Trophoblast cell (in vitro differentiated cells and primary cell): ENCODE measurements at regions not wholly inside any gene's neighbourhood (a gene's known extent, or its start where the extent isn't known, plus 50 kb on each side); places are given as distances from the start of the nearest gene placed in this dataset.

Experiments used
- DNase-seq, 2 donors: peaks; one replicate each; pipeline ENCODE4 v3.0.0-alpha.2; 2016
- H2AFZ ChIP-seq: 2 replicates; pipeline ENCODE4 v1.6.1; 2013; ENCODE audit warnings: low read length, moderate library complexity, mild to moderate bottlenecking; ENCODE audit not compliant: insufficient read depth, poor library complexity
- H2AK5ac ChIP-seq: 2 replicates; pipeline ENCODE4 v1.6.1; 2013; ENCODE audit warnings: mild to moderate bottlenecking, low read length
- H2BK120ac ChIP-seq: 2 replicates; pipeline ENCODE4 v1.6.1; 2013; ENCODE audit warnings: low read length, mild to moderate bottlenecking, moderate library complexity; ENCODE audit not compliant: insufficient read depth, poor library complexity
- H2BK12ac ChIP-seq: 2 replicates; pipeline ENCODE4 v1.6.1; 2013; ENCODE audit warnings: mild to moderate bottlenecking, low read length, moderate library complexity
- H2BK5ac ChIP-seq: 2 replicates; pipeline ENCODE4 v1.6.1; 2013; ENCODE audit warnings: low read length, low read depth, moderate library complexity, mild to moderate bottlenecking; ENCODE audit not compliant: poor library complexity
- H3K14ac ChIP-seq: 2 replicates; pipeline ENCODE4 v1.6.1; 2013; ENCODE audit warnings: mild to moderate bottlenecking, low read length
- H3K18ac ChIP-seq: 2 replicates; pipeline ENCODE4 v1.6.1; 2013; ENCODE audit warnings: mild to moderate bottlenecking, low read length
- H3K23ac ChIP-seq: 2 replicates; pipeline ENCODE4 v1.6.1; 2013; ENCODE audit warnings: low read length
- H3K27ac ChIP-seq: 2 replicates; pipeline ENCODE4 v1.5.1; 2013; ENCODE audit warnings: low read depth, mild to moderate bottlenecking, inconsistent platforms, low read length, moderate library complexity
- H3K27me3 ChIP-seq: 2 replicates; pipeline ENCODE4 v1.6.1; 2013; ENCODE audit warnings: inconsistent platforms, mild to moderate bottlenecking, low read length, moderate library complexity; ENCODE audit not compliant: insufficient read depth
- H3K36me3 ChIP-seq, 2 experiments: 1 replicate in 1 of 2; 2 replicates in 1 of 2; pipeline ENCODE4 v1.6.1; 2013; ENCODE audit warnings: low read length in 2 of 2, mild to moderate bottlenecking in 2 of 2, moderate library complexity in 1 of 2; ENCODE audit not compliant: insufficient read depth in 2 of 2, control insufficient read depth in 1 of 2
- H3K4ac ChIP-seq: 2 replicates; pipeline ENCODE4 v1.6.1; 2013; ENCODE audit warnings: low read depth, mild to moderate bottlenecking, low read length, moderate library complexity
- H3K4me1 ChIP-seq, 2 experiments: 1 replicate in 1 of 2; 2 replicates in 1 of 2; pipeline ENCODE4 v1.6.1; 2013; ENCODE audit warnings: low read length in 2 of 2, mild to moderate bottlenecking in 2 of 2, moderate library complexity in 1 of 2; ENCODE audit not compliant: insufficient read depth in 2 of 2, control insufficient read depth in 1 of 2
- H3K4me2 ChIP-seq: 2 replicates; pipeline ENCODE4 v1.6.1; 2013; ENCODE audit warnings: inconsistent platforms, mild to moderate bottlenecking, low read length, moderate library complexity
- H3K4me3 ChIP-seq: 2 replicates; pipeline ENCODE4 v1.5.1; 2013; ENCODE audit warnings: mild to moderate bottlenecking, low read depth, low read length, inconsistent platforms
- H3K79me1 ChIP-seq: one replicate; pipeline ENCODE4 v1.6.1; 2013; ENCODE audit warnings: low read length
- H3K79me2 ChIP-seq: 2 replicates; pipeline ENCODE4 v1.6.1; 2013; ENCODE audit warnings: low read length, mild to moderate bottlenecking; ENCODE audit not compliant: control insufficient read depth, insufficient read depth, poor library complexity
- H3K9ac ChIP-seq: 2 replicates; pipeline ENCODE4 v1.6.1; 2013; ENCODE audit warnings: mild to moderate bottlenecking, low read length
- H3K9me3 ChIP-seq: 2 replicates; pipeline ENCODE4 v1.6.1; 2013; ENCODE audit warnings: low read depth, mild to moderate bottlenecking, control low read depth, inconsistent platforms, low read length; ENCODE audit not compliant: insufficient read depth
- H4K12ac ChIP-seq: 2 replicates; pipeline ENCODE4 v1.6.1; 2013; ENCODE audit warnings: low read depth, mild to moderate bottlenecking, low read length, moderate library complexity
- H4K8ac ChIP-seq: 2 replicates; pipeline ENCODE4 v1.6.1; 2013; ENCODE audit warnings: low read depth, mild to moderate bottlenecking, low read length, moderate library complexity
- H4K91ac ChIP-seq: one replicate; pipeline ENCODE4 v1.6.1; 2013; ENCODE audit warnings: low read depth, mild to moderate bottlenecking, low read length, moderate library complexity
- WGBS: extraction: QIAGEN DNeasy Blood & Tissue Kit; methylation state at CpG from one replicate; pipeline ENCODE4 v1.1.7; 2013; ENCODE audit warnings: missing lambda C conversion rate; ENCODE audit not compliant: insufficient read length, insufficient coverage; ENCODE audit errors: extremely low coverage; 5-methylcytosine and 5-hydroxymethylcytosine counted together

DNA sequence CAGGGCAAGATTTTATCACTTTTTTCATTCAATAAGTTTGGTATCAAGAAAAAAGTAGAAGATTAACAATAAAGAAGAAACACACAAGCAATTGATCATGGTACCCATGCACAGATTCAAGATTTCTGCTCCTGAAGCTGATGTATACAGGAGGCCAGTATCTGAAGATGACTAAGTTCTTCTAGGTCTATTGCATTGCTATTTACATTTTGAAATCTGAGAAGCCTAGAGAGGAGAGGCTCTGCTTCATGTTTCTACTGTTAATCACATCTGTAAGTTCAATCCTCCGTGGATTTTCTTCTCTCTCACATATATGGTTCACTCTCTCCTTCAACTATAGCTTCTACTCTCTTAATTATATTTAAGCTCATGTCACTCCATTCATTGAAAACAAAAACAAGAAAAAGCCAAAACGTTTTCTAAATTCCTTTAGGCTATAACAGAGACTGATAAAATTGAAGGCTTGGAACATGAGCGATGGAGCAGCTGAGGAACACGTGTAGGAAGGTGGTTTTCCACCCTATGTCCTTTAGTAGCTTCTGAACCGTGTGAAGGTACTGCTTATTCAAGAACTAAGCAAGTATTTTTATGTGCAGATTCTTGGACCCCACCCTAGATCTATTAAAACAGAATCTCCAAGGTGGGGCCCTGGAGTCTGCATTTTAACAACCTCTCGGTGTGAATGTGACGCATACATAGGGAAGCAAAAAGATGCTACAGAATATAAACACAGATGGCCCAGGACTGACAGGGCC, 198.2 kb downstream of the EFNB2 start:
- no CpG with 5 or more reads among the region's 7 CpGs for WGBS
- H3K36me3 ChIP-seq = no peaks in the 10 kb centered on the region
- no peak overlapping the region for H3K4me2 ChIP-seq
- H3K23ac ChIP-seq = no peak overlapping the region
- H3K27me3 ChIP-seq = no peaks in the 10 kb centered on the region
- no peak for DNase-seq
- H3K4me3 ChIP-seq = no peak overlapping the region
- peaks cover 2% of the 10 kb centered on the region for H3K9me3 ChIP-seq
- no peak overlapping the region for H2AK5ac ChIP-seq
- no peak overlapping the region for H2BK5ac ChIP-seq
- no peak overlapping the region for H4K91ac ChIP-seq
- no peaks in the 10 kb centered on the region for H3K4me1 ChIP-seq
- no peak overlapping the region for H2BK120ac ChIP-seq
- H2AFZ ChIP-seq = no peak overlapping the region
- H2BK12ac ChIP-seq = no peak overlapping the region
- no peak overlapping the region for H4K12ac ChIP-seq
- no peak overlapping the region for H3K27ac ChIP-seq
- no peak overlapping the region for H3K4ac ChIP-seq
- H3K9ac ChIP-seq = no peak overlapping the region
- H4K8ac ChIP-seq = no peak overlapping the region
- H3K79me1 ChIP-seq = no peaks in the 10 kb centered on the region
- no peaks in the 10 kb centered on the region for H3K79me2 ChIP-seq
- H3K18ac ChIP-seq = no peak overlapping the region
- H3K14ac ChIP-seq = no peak overlapping the region

DNA sequence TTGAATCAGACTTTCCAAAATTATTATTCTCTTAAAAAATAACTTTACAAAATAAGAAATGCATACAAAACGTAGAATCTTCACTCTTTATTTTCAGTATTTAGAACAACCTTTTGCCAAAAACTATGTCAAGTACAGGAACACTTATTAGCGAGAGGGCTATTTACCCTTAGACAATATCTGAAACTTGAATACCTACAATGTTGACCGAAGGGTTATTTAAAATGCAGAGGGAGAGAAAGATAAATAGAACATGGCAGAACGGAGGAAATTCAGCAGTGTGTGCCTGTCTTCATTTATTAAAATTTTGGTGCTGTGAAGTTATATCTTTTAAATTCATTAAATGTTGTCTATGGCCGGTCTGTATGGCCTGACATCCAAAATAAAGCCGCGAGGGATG, 198.8 kb downstream of the EFNB2 start:
- 100% methylated on average over 1 of the region's 7 CpGs for WGBS
- H3K23ac ChIP-seq = no peak overlapping the region

DNA sequence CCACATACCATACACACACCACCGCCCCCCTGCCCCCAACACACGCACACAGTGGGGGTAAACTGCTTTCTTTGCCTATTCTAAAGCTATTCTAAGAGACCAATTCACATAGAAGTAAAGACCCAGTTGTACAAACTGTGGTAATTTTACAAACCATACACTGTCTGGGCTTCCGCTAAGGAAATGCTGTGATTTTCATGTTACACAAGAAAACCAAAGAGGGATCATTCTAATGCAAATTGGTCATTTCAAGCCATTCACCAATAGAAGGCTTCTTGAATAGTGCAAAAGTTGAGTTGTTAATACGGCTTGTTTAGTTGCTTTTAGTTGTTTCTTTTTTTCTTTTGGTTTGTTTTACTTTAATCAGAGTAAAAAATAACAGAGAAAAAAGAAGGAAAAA, 202.8 kb downstream of the EFNB2 start:
- no peaks in the 10 kb centered on the region for H3K27me3 ChIP-seq
- no peak overlapping the region for H3K27ac ChIP-seq
- H3K14ac ChIP-seq = no peak overlapping the region
- H3K9ac ChIP-seq = no peak overlapping the region
- H3K4me1 ChIP-seq = no peaks in the 10 kb centered on the region
- no peak overlapping the region for H3K18ac ChIP-seq
- no CpG with 5 or more reads among the region's 4 CpGs for WGBS
- H3K23ac ChIP-seq = no peak overlapping the region
- H2BK12ac ChIP-seq = no peak overlapping the region
- H3K9me3 ChIP-seq = no peaks in the 10 kb centered on the region
- H4K12ac ChIP-seq = no peak overlapping the region
- H4K8ac ChIP-seq = no peak overlapping the region
- H3K36me3 ChIP-seq = no peaks in the 10 kb centered on the region
- H4K91ac ChIP-seq = no peak overlapping the region
- no peak for DNase-seq
- H3K4me2 ChIP-seq = no peak overlapping the region
- H2BK5ac ChIP-seq = no peak overlapping the region
- H2AK5ac ChIP-seq = no peak overlapping the region
- H2AFZ ChIP-seq = no peak overlapping the region
- H3K79me1 ChIP-seq = no peaks in the 10 kb centered on the region
- no peak overlapping the region for H3K4me3 ChIP-seq
- no peak overlapping the region for H3K4ac ChIP-seq
- no peaks in the 10 kb centered on the region for H3K79me2 ChIP-seq
- no peak overlapping the region for H2BK120ac ChIP-seq

More for the DNA sequence above, 198.8 kb downstream of the EFNB2 start:
- no peaks in the 10 kb centered on the region for H3K27me3 ChIP-seq
- H3K4ac ChIP-seq = no peak overlapping the region
- H2AFZ ChIP-seq = no peak overlapping the region
- no peaks in the 10 kb centered on the region for H3K4me1 ChIP-seq
- no peak overlapping the region for H4K12ac ChIP-seq
- no peak overlapping the region for H4K91ac ChIP-seq
- H3K79me2 ChIP-seq = no peaks in the 10 kb centered on the region
- no peak overlapping the region for H2BK5ac ChIP-seq
- no peak overlapping the region for H3K27ac ChIP-seq
- H2BK120ac ChIP-seq = no peak overlapping the region
- no peak overlapping the region for H2BK12ac ChIP-seq
- no peak overlapping the region for H2AK5ac ChIP-seq
- no peaks in the 10 kb centered on the region for H3K36me3 ChIP-seq
- no peak overlapping the region for H3K9ac ChIP-seq
- no peak overlapping the region for H3K18ac ChIP-seq
- H3K4me3 ChIP-seq = no peak overlapping the region
- no peaks in the 10 kb centered on the region for H3K79me1 ChIP-seq
- H3K9me3 ChIP-seq = peaks cover 2% of the 10 kb centered on the region
- no peak overlapping the region for H3K14ac ChIP-seq
- no peak overlapping the region for H3K4me2 ChIP-seq
- no peak overlapping the region for H4K8ac ChIP-seq
- no peak for DNase-seq

DNA sequence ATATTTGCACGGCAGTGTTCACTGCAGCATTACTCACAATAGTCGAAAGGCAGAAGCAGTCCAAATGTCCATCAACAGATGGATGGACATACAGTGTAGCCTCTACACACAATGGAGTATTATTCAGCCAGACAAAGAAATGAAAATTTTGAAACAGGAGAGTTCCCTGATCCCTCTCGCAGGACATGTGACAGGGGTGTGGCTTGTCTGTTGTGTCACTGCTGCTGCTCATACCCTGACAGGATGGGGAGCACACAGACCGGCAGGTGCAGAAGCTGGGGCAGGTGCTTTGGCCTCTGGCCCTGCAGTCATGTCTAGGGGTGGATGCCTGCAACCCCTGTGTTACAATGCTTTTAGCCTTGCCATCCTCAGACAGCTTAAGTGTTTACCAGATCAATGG, 204.3 kb downstream of the EFNB2 start:
- no peak overlapping the region for H3K4ac ChIP-seq
- no peak overlapping the region for H4K91ac ChIP-seq
- H3K9ac ChIP-seq = no peak overlapping the region
- H3K4me2 ChIP-seq = no peak overlapping the region
- no peak overlapping the region for H2BK12ac ChIP-seq
- no CpG with 5 or more reads among the region's 4 CpGs for WGBS
- H4K12ac ChIP-seq = no peak overlapping the region
- no peak overlapping the region for H2BK5ac ChIP-seq
- H3K79me2 ChIP-seq = no peaks in the 10 kb centered on the region
- H3K9me3 ChIP-seq = no peaks in the 10 kb centered on the region
- no peak overlapping the region for H2AFZ ChIP-seq
- H3K27me3 ChIP-seq = no peaks in the 10 kb centered on the region
- no peak overlapping the region for H3K14ac ChIP-seq
- H3K4me1 ChIP-seq = no peaks in the 10 kb centered on the region
- no peak for DNase-seq
- H4K8ac ChIP-seq = no peak overlapping the region
- no peaks in the 10 kb centered on the region for H3K36me3 ChIP-seq
- H2AK5ac ChIP-seq = no peak overlapping the region
- H3K4me3 ChIP-seq = no peak overlapping the region
- no peaks in the 10 kb centered on the region for H3K79me1 ChIP-seq
- no peak overlapping the region for H2BK120ac ChIP-seq
- no peak overlapping the region for H3K18ac ChIP-seq
- no peak overlapping the region for H3K23ac ChIP-seq
- H3K27ac ChIP-seq = no peak overlapping the region
